8988T (cell line): ENCODE measurements at regions not wholly inside any gene's neighbourhood (a gene's known extent, or its start where the extent isn't known, plus 50 kb on each side); places are given as distances from the start of the nearest gene placed in this dataset.
"Not testable (repeated sequence)": the region's sequence is repeated elsewhere in the genome, so short reads cannot be mapped to it uniquely, and the experiment has no call there.

Experiments
- DNase-seq: peaks from one replicate; pipeline ENCODE4 v3.0.0; 2011

GRCh38 chr3:176619833-176620232, 577.4 kb downstream of the TBL1XR1 start:
- DNase-seq, result no peak

GRCh38 chr3:176615826-176616225, 581.5 kb downstream of the TBL1XR1 start:
- no peak for DNase-seq

GRCh38 chr3:176611703-176612102, 585.6 kb downstream of the TBL1XR1 start:
- DNase-seq, result no peak

- DNase-seq, result no peak
These were observed 587.9 kb downstream of the TBL1XR1 start for GRCh38 chr3:176609361-176609760.

GRCh38 chr3:176605553-176605952, 591.7 kb downstream of the TBL1XR1 start:
- DNase-seq, result not testable (repeated sequence)

GRCh38 chr3:176595307-176595706, 602.0 kb downstream of the TBL1XR1 start:
- no peak for DNase-seq

GRCh38 chr3:176590722-176591121, 606.6 kb downstream of the TBL1XR1 start:
- no peak for DNase-seq

GRCh38 chr3:176587089-176587488, 610.2 kb downstream of the TBL1XR1 start:
- DNase-seq, result no peak

GRCh38 chr3:176584413-176585176, 612.7 kb downstream of the TBL1XR1 start:
- no peak for DNase-seq

GRCh38 chr3:176583956-176584355, 613.3 kb downstream of the TBL1XR1 start:
- DNase-seq, result no peak

GRCh38 chr3:176581589-176581988, 615.7 kb downstream of the TBL1XR1 start:
- no peak for DNase-seq

- no peak for DNase-seq
These were observed 617.5 kb downstream of the TBL1XR1 start for GRCh38 chr3:176579711-176580185.

- DNase-seq, result no peak
These were observed 619.0 kb downstream of the TBL1XR1 start for GRCh38 chr3:176578316-176578715.

- no peak for DNase-seq
These were observed 619.8 kb downstream of the TBL1XR1 start for GRCh38 chr3:176577447-176577846.

GRCh38 chr3:176574786-176575185, 622.5 kb downstream of the TBL1XR1 start:
- DNase-seq, result no peak

- no peak for DNase-seq
These were observed 625.4 kb downstream of the TBL1XR1 start for GRCh38 chr3:176571926-176572325.

GRCh38 chr3:176570992-176571391, 626.3 kb downstream of the TBL1XR1 start:
- DNase-seq, result no peak

GRCh38 chr3:176568189-176568588, 629.1 kb downstream of the TBL1XR1 start:
- DNase-seq, result no peak

- DNase-seq, result no peak
These were observed 630.5 kb downstream of the TBL1XR1 start for GRCh38 chr3:176566757-176567156.

- DNase-seq, result no peak
These were observed 635.0 kb downstream of the TBL1XR1 start for GRCh38 chr3:176562331-176562730.

- no peak for DNase-seq
These were observed 635.5 kb downstream of the TBL1XR1 start for GRCh38 chr3:176561826-176562225.

- no peak for DNase-seq
These were observed 642.3 kb downstream of the TBL1XR1 start for GRCh38 chr3:176554791-176555654.

GRCh38 chr3:176554264-176554663, 643.0 kb downstream of the TBL1XR1 start:
- DNase-seq, result no peak

GRCh38 chr3:176526942-176527341, 670.3 kb downstream of the TBL1XR1 start:
- no peak for DNase-seq
